CD4-positive, alpha-beta T cell treated with Interferon alpha-2 for 1 hour (primary cell): ENCODE measurements at regions not wholly inside any gene's neighbourhood (a gene's known extent, or its start where the extent isn't known, plus 50 kb on each side); places are given as distances from the start of the nearest gene placed in this dataset.
"Not testable (repeated sequence)": the region's sequence is repeated elsewhere in the genome, so short reads cannot be mapped to it uniquely, and the experiment has no call there.

Experiments used
- DNase-seq, 2 donors: peaks; one replicate each; pipeline ENCODE4 v3.0.0-alpha.2; 2020 to 2022

DNA sequence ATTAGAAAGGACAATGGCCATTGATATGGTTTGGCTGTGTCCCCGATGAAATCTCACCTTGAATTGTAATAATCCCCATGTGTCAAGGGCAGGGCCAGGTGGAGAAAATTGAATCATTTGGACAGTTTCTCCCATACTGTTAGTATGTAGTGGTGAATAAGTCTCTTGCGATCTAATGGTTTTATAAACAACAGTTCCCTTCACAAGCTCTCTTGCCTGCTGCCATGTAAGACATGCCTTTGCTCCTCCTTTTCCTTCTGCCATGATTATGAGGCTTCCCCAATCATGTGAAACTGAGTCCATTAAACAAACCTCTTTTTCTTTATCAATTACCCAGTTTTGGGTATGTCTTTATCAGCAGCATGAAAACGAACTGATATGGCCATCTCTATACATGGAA lies 302.7 kb downstream of the SFMBT2 start:
- DNase-seq = no peak

- no peak for DNase-seq
Measured at GRCh38 chr10:7107285-7107684, 303.5 kb downstream of the SFMBT2 start.

DNA sequence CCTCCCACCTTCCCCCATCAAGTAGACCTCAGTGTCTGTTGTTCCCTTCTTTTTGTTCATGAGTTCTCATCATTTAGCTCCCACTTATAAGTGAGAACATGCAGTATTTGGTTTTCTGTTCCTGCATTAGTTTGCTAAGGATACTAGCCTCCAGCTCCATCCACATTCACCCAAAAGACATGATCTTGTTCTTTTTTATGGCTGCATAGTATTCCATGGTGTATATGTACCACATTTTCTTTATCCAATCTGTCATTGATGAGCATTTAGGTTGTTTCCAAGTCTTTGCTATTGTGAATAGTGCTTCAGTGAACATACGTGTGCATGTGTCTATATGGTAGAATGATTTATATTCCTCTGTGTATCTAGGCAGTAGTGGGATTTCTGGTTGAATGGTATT lies 306.5 kb downstream of the SFMBT2 start:
- DNase-seq = not testable (repeated sequence)

DNA sequence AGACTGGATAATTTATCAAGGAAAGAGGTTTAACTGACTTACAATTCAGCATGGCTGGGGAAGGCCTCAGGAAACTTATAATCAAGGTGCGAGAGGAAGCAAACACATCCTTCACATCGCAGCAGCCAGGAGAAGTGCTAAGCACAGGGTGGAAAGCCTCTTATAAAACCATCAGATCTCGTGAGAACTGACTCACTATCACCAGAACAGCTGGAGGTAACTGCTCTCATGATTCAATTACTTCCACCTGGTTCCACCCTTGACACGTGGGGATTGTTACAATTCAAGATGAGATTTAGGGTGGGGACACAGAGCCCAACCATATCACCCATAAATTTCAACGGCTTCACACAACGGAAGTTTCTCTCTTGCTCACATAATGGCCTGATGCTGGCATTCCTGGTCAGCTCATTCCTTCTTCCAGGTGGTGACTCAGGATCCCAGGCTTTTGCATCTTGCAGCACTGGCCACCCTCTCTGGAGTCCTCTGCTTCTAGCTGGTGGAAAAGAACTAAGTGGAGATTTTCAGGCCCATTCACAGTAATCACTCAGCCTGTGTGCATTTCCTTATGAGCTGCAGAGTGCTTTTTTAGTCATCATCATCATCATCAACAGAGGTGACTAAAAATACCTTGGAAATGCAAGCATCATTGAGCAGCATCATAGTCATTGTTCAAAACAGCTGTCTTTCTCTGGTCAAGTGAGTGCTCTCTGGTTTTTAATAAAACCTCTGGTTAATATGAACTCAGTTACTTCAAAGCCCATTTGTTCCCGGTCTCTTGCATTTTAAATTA lies 308.1 kb downstream of the SFMBT2 start:
- DNase-seq = no peak

GRCh38 chr10:7102084-7102483 lies 308.8 kb downstream of the SFMBT2 start:
- DNase-seq = no peak

- DNase-seq = no peak
Measured at GRCh38 chr10:7101451-7101850, 309.4 kb downstream of the SFMBT2 start.

GRCh38 chr10:7100032-7100702 lies 310.7 kb downstream of the SFMBT2 start:
- no peak for DNase-seq

GRCh38 chr10:7098160-7098762 lies 312.6 kb downstream of the SFMBT2 start:
- DNase-seq = no peak

DNA sequence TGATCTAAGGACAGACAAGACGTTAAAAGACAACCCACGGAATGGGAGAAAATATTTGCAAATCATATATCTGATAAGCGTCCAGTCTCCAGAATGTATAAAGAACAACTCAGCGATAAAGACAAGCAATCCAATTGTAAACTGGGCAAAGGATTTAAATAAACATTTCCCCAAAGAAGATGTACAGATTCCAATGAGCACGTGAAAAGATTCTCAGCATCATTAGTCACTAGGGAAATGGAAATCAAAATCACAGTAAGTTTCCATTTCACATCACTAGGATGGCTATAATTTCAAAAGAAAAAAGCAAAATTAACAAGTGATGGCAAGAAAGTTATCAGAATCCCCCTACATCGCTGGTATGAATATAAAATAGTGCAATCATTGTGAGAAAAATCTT lies 316.1 kb downstream of the SFMBT2 start:
- no peak for DNase-seq

DNA sequence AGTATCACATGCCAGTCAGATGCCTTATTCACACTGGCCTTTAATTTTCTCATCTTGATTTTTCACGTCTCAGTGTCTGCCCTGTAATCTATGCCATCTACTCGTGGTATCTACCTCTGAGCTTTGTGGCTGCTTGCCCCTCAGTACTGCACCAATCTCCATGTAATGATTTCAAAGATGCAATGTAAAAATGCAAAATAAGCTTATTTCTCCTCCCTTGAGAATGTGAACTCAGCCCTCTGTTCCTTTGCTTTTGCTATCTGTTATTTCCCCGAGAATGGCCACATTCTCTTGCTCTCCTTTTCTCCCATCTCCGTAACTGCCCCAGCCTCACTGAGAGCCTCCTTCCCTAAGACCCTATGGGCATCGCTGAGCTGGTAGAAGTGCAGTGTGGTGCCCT lies 317.5 kb downstream of the SFMBT2 start:
- no peak for DNase-seq

DNA sequence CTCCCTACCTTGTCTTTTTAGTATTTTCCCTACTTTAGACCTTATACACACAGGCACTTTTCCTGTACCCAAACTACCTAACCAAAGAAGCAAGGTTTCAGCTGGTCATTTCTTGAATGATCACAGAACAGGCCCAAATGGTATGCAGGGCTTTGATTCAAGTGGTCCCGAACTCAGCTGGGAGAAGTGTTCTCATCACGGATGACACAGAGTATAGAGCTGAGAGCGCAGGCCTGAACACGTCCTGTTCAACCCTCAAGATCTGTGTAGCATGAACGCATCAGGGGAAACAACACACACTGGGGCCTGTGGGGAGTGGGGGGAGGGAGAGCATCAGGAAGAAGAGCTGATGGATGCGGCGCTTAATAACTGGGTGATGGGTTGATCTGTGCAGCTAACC lies 318.2 kb downstream of the SFMBT2 start:
- DNase-seq = no peak

DNA sequence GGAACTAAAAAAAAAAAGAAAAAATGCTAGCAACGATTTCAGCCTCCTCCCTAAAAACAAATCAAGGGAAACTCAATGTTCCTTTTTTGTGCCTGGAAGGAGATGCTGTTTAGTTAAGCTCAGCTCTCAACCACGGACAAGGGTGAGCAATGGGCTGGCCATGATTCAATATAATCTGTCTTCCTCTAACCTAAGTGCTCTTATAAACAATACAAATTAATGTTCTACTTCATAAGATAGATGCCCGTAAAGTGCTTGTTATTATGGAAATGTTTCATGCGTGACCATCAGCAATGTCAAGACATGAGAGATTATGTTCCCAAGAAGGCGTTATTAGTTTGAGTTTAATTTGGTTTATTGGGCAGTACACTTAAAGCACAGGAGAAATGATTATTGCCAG lies 320.3 kb downstream of the SFMBT2 start:
- no peak for DNase-seq

- DNase-seq = no peak
Measured at GRCh38 chr10:7085913-7086589, 324.8 kb downstream of the SFMBT2 start.

GRCh38 chr10:7085147-7085912 lies 325.5 kb downstream of the SFMBT2 start:
- no peak for DNase-seq

GRCh38 chr10:7084280-7085005 lies 326.4 kb downstream of the SFMBT2 start:
- no peak for DNase-seq

DNA sequence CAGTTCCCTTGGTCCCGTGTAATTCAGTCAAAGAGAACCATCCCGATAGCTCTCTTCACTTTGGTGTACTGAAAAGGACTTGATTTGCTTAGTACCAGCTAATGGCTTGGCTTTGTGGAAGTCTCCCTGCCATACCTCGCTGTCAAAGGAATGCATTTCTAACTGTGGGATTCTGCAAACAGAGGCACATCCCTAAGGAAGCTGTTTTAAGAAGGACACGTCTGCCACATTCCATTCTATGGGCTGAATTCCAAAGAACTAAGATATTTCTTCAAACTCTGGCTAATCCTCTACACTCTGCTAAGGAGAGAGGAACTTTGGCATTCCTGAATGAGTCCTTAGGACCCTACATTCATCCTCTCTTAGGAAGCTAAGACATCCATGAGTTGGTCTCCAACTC lies 327.9 kb downstream of the SFMBT2 start:
- DNase-seq = no peak

GRCh38 chr10:7077880-7078279 lies 333.0 kb downstream of the SFMBT2 start:
- no peak for DNase-seq

DNA sequence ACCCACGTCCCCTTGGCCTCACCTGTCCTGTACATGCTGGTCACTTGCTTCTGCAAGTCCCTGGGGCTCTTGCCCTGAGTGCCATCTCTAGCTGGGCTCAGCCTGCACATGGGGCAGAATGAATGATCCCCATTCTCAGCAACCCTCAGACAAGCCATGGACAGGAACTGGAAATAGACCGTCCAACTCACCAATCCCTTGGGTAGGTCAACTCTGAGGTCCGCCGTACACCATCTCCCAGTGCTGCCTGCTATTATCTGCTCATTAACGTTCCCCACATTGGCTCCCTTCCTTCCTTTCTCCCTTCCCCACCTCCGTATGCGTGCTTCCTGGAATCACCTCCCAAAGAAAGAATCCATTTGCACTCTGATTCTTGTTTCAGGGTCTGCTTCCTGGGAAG lies 335.0 kb downstream of the SFMBT2 start:
- no peak for DNase-seq

DNA sequence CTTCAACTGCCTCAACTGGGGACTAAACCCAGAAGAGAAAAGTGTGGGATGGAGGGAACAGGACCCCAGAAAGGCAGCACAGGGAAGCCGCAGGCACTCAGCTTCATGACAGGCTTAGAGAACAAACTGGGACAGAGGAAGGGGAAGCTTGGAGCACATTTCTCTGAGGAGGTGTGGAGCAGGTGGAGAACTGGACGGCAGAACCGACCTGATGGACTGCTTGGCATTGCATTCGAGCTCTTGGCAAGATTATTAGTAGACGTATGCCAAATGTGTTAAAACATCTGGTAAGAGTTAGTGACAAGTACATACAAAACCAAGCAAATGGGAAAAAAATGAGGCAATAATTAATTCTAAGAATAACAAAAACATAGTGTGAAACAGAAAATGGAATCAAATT lies 335.7 kb downstream of the SFMBT2 start:
- DNase-seq = no peak

- DNase-seq = no peak
Measured at GRCh38 chr10:7071421-7071820, 339.4 kb downstream of the SFMBT2 start.

GRCh38 chr10:7070950-7071349 lies 339.9 kb downstream of the SFMBT2 start:
- peak in 1 of 2 donors; percentile 10 for DNase-seq

DNA sequence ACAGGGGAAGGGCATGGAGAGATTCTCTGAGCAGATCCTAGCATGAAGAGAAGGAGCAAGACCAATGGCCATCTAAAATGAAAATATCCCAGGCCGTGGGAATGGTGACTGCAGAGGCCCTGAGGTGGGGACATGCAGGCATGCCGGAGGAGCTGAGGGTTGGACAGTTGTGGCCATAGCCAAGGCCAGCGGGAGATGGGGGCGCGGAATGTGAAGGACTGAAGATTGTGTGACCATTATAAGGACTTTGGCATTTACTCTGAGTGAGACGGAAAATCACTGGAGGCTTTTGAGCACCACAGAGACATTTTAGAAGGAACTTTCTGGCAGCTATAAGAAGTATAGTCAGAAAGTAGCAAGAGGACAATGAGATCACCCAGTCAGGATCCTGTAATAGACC lies 341.1 kb downstream of the SFMBT2 start:
- DNase-seq = no peak
